Liver (tissue), 3 donors: ENCODE measurements at regions not wholly inside any gene's neighbourhood (a gene's known extent, or its start where the extent isn't known, plus 50 kb on each side); places are given as distances from the start of the nearest gene placed in this dataset.

Experiments used
- JUND ChIP-seq, 2 donors: IDR thresholded peaks; 2 replicates each; pipeline ENCODE4 v1.6.1; 2016; ENCODE audit warnings: antibody characterized with exemption in 2 of 2
- MAX ChIP-seq: IDR thresholded peaks from 2 replicates; pipeline ENCODE4 v1.6.1; 2016; ENCODE audit warnings: antibody characterized with exemption
- YY1 ChIP-seq: IDR thresholded peaks from 2 replicates; pipeline ENCODE4 v1.6.1; 2016; ENCODE audit warnings: antibody characterized with exemption, mild to moderate bottlenecking
- TF ChIP-seq, protein P1 (sequence below): fragments of 150-350 bp; IDR thresholded peaks from 2 replicates; pipeline ENCODE4 v1.5.1; 2017; ENCODE audit warnings: improper control_type of control experiment, low read depth, low read length; ENCODE audit not compliant: missing input control
- TF ChIP-seq, protein P2 (sequence below): IDR thresholded peaks from 2 replicates; pipeline ENCODE4 v1.6.1; 2016; ENCODE audit warnings: antibody characterized with exemption
- donor health status: healthy.
- donor health status: healthy.

- TF ChIP-seq, protein P1, sequence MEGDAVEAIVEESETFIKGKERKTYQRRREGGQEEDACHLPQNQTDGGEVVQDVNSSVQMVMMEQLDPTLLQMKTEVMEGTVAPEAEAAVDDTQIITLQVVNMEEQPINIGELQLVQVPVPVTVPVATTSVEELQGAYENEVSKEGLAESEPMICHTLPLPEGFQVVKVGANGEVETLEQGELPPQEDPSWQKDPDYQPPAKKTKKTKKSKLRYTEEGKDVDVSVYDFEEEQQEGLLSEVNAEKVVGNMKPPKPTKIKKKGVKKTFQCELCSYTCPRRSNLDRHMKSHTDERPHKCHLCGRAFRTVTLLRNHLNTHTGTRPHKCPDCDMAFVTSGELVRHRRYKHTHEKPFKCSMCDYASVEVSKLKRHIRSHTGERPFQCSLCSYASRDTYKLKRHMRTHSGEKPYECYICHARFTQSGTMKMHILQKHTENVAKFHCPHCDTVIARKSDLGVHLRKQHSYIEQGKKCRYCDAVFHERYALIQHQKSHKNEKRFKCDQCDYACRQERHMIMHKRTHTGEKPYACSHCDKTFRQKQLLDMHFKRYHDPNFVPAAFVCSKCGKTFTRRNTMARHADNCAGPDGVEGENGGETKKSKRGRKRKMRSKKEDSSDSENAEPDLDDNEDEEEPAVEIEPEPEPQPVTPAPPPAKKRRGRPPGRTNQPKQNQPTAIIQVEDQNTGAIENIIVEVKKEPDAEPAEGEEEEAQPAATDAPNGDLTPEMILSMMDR, result no peak
- TF ChIP-seq, protein P2, sequence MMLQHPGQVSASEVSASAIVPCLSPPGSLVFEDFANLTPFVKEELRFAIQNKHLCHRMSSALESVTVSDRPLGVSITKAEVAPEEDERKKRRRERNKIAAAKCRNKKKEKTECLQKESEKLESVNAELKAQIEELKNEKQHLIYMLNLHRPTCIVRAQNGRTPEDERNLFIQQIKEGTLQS, result no peak
- TF ChIP-seq YY1 (no peak), MAX (no peak), JUND (IDR thresholded peaks at IDR 0.05) (no peak)
Observed at GRCh38 chr4:125010796-125011503, 298.4 kb upstream of the ANKRD50 start.
